Natural killer cell (primary cell): ENCODE measurements at regions not wholly inside any gene's neighbourhood (a gene's known extent, or its start where the extent isn't known, plus 50 kb on each side); places are given as distances from the start of the nearest gene placed in this dataset.

Experiments
- ATAC-seq, 3 donors: fragments of 150-1000 bp in 2 of 3; fragments of 200-7000 bp in 1 of 3; cut with Tn5 transposase; 1 replicate in 1 of 3; 2 replicates in 2 of 3; pipeline ENCODE4 v1.10.0; 2021; ENCODE audit warnings: mild to moderate bottlenecking in 2 of 3, moderate library complexity in 2 of 3
- DNase-seq, 2 donors: peaks; one replicate each; pipeline versions ENCODE4 v3.0.0 to v3.0.0-alpha.2; 2013 to 2021; ENCODE audit warnings: mixed read lengths in 1 of 2
- H3K27ac ChIP-seq: one replicate; pipeline ENCODE4 v1.5.1; 2013; ENCODE audit warnings: mild to moderate bottlenecking, low read length
- H3K27me3 ChIP-seq: one replicate; pipeline ENCODE4 v1.6.1; 2013; ENCODE audit warnings: low read length; ENCODE audit not compliant: control insufficient read depth, insufficient read depth
- H3K36me3 ChIP-seq: one replicate; pipeline ENCODE4 v1.6.1; 2013; ENCODE audit warnings: low read length; ENCODE audit not compliant: control insufficient read depth, insufficient read depth
- H3K4me1 ChIP-seq: one replicate; pipeline ENCODE4 v1.6.1; 2013; ENCODE audit warnings: low read length; ENCODE audit not compliant: control insufficient read depth, insufficient read depth
- H3K4me3 ChIP-seq: one replicate; pipeline ENCODE4 v1.5.1; 2013; ENCODE audit warnings: low read length
- H3K9me3 ChIP-seq: one replicate; pipeline ENCODE4 v1.6.1; 2013; ENCODE audit warnings: low read length; ENCODE audit not compliant: control insufficient read depth, insufficient read depth
- H3K27ac Mint-ChIP-seq, 2 donors: one replicate each; pipeline ENCODE4 v1.8.0; 2022; ENCODE audit warnings: mild to moderate bottlenecking in 2 of 2, mixed read lengths in 2 of 2, moderate library complexity in 1 of 2
- H3K27me3 Mint-ChIP-seq, 2 donors: one replicate each; pipeline ENCODE4 v1.8.0; 2022; ENCODE audit warnings: low read depth in 2 of 2, mixed read lengths in 2 of 2
- H3K36me3 Mint-ChIP-seq: one replicate; pipeline ENCODE4 v1.8.0; 2022; ENCODE audit warnings: mixed read lengths
- H3K4me1 Mint-ChIP-seq, 2 donors: one replicate each; pipeline ENCODE4 v1.8.0; 2022; ENCODE audit warnings: mixed read lengths in 2 of 2
- H3K4me3 Mint-ChIP-seq: one replicate; pipeline ENCODE4 v1.8.0; 2022; ENCODE audit warnings: mild to moderate bottlenecking, moderate library complexity, mixed read lengths
- H3K9me3 Mint-ChIP-seq, 2 donors: one replicate each; pipeline ENCODE4 v1.8.0; 2022; ENCODE audit warnings: mixed read lengths in 2 of 2
- WGBS: methylation state at CpG from one replicate; pipeline ENCODE4 v1.1.7; 2013; ENCODE audit warnings: missing lambda C conversion rate; ENCODE audit not compliant: insufficient coverage; 5-methylcytosine and 5-hydroxymethylcytosine counted together
- intact Hi-C: fragments of 100-400 bp; cut with micrococcal nuclease; formaldehyde crosslinking; loops from one replicate; pipeline ENCODE4 v1.14.2; 2022
- TF ChIP-seq, protein P1 (sequence below): fragments of 200-600 bp; IDR thresholded peaks from one replicate; pipeline ENCODE4 v1.8.0; 2022; ENCODE audit warnings: antibody characterized with exemption

DNA sequence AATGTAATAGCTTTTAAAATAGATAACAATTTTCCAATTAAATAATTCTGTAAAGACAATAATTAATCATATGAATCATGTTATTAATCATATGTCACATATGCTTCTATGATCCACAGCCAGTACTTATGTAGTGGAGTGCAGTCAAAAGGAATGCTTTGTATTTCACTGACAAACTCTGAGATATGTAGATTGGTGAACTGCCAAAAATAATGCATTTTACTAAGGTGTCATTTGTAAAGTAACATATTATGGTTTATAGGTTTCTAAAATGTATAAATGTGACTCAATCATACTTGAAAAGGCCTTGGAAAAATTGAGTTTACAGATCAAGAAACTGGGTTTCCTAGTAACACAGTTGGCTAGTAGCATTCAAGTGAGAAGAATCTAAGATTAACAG is 93.8 kb upstream of the KCNH7 start:
- ATAC-seq (no peak), DNase-seq (no peak)
- Histone ChIP-seq H3K9me3 (no peaks in the 10 kb centered on the region), H3K36me3 (no peaks in the 10 kb centered on the region), H3K27ac (no peak overlapping the region), H3K27me3 (no peaks in the 10 kb centered on the region), H3K4me1 (no peaks in the 10 kb centered on the region), H3K4me3 (no peak overlapping the region)
- TF ChIP-seq, protein P1, sequence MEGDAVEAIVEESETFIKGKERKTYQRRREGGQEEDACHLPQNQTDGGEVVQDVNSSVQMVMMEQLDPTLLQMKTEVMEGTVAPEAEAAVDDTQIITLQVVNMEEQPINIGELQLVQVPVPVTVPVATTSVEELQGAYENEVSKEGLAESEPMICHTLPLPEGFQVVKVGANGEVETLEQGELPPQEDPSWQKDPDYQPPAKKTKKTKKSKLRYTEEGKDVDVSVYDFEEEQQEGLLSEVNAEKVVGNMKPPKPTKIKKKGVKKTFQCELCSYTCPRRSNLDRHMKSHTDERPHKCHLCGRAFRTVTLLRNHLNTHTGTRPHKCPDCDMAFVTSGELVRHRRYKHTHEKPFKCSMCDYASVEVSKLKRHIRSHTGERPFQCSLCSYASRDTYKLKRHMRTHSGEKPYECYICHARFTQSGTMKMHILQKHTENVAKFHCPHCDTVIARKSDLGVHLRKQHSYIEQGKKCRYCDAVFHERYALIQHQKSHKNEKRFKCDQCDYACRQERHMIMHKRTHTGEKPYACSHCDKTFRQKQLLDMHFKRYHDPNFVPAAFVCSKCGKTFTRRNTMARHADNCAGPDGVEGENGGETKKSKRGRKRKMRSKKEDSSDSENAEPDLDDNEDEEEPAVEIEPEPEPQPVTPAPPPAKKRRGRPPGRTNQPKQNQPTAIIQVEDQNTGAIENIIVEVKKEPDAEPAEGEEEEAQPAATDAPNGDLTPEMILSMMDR, result no peak
- Mint-ChIP-seq H3K36me3 (no peaks in the 10 kb centered on the region), H3K4me1 (no peaks in the 10 kb centered on the region), H3K27ac (no peak overlapping the region), H3K27me3 (no peaks in the 10 kb centered on the region), H3K9me3 (peaks cover 6 to 10% of the 10 kb centered on the region in 2 donors), H3K4me3 (no peak overlapping the region)
- intact Hi-C loops, result no loop called here

DNA sequence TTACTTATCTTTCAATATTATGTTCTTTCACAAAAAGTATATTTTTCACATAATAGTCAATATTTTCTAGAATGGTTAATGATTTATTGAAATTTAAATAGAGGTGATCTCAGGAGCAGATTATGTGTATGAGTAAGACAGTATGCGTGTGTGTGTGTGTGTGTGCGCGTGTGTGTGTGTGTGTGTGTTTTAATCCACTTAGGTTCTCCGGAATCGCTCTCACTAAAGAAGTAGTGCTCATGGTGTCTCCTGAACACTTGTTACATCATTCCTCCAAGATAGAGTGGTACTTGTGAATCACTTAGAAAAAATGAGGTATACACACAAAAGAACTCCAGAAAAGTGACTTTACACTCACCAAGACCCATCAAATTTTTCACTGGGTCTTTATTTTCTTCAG is 91.0 kb upstream of the KCNH7 start:
- TF ChIP-seq, protein P1, result no peak
- no peaks in the 10 kb centered on the region for H3K27me3 ChIP-seq
- H3K4me1 Mint-ChIP-seq, result no peaks in the 10 kb centered on the region
- DNase-seq (no peak), ATAC-seq (no peak)
- 64% methylated on average over 3 of the region's 5 CpGs for WGBS
- no peak overlapping the region for H3K4me3 ChIP-seq
- H3K9me3 ChIP-seq, result no peaks in the 10 kb centered on the region
- no peak overlapping the region for H3K27ac Mint-ChIP-seq
- H3K36me3 Mint-ChIP-seq, result no peaks in the 10 kb centered on the region
- no peaks in the 10 kb centered on the region for H3K4me1 ChIP-seq
- no peak overlapping the region for H3K4me3 Mint-ChIP-seq
- peaks cover 10% of the 10 kb centered on the region in 2 donors for H3K9me3 Mint-ChIP-seq
- H3K27me3 Mint-ChIP-seq, result no peaks in the 10 kb centered on the region
- H3K36me3 ChIP-seq, result no peaks in the 10 kb centered on the region
- no peak overlapping the region for H3K27ac ChIP-seq
- intact Hi-C loops, result no loop called here

DNA sequence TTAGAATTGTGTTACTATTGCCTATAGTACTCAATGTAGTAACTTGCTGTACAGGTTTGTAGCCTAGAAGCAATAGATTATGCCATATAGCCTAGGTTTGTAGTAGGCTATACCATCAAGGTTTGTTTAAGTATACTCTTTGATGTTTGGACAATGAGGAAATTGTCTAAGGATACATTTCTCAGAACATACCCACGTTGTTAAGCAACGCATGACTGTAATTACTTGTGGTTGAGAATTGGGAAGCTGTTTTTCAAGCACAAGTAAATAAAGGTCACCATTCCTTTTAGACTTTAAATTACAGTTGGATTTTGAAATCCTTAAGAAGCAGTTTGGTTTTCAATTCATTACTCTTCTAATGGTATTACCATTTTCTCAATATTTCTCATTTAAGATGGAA is 89.8 kb upstream of the KCNH7 start:
- H3K36me3 Mint-ChIP-seq, result no peaks in the 10 kb centered on the region

DNA sequence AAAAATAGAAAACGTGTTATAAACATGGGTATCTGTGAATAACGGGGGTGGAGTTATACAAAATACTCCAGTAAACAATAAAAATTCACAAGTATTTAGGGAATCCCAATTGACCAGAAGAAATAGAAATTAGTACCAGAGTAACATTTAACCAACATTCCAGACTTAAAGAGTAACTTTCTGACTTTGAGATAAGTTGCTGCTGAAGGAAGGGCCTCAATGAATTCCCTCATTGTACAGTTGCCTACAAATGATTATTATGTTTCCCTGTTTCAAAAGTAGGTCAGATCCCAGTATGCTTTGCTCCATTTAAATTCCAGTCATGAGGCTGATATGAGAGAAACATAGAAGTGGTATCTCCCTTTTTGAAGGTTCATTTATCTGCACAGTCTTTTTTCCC is 88.3 kb upstream of the KCNH7 start:
- H3K27me3 Mint-ChIP-seq, result no peaks in the 10 kb centered on the region
- H3K27ac Mint-ChIP-seq, result no peak overlapping the region
- no peaks in the 10 kb centered on the region for H3K36me3 Mint-ChIP-seq
- Histone ChIP-seq H3K4me3 (no peak overlapping the region), H3K27me3 (no peaks in the 10 kb centered on the region), H3K9me3 (no peaks in the 10 kb centered on the region), H3K36me3 (no peaks in the 10 kb centered on the region), H3K27ac (no peak overlapping the region), H3K4me1 (no peaks in the 10 kb centered on the region)
- H3K4me3 Mint-ChIP-seq, result no peak overlapping the region
- TF ChIP-seq, protein P1, result no peak
- DNase-seq, result no peak
- H3K4me1 Mint-ChIP-seq, result no peaks in the 10 kb centered on the region
- intact Hi-C loops, result no loop called here
- WGBS, result no CpG with 5 or more reads among the region's 2 CpGs
- ATAC-seq, result no peak
- H3K9me3 Mint-ChIP-seq, result peaks cover 10 to 12% of the 10 kb centered on the region in 2 donors

More for the DNA sequence above, 89.8 kb upstream of the KCNH7 start:
- no peaks in the 10 kb centered on the region for H3K4me1 Mint-ChIP-seq
- Histone ChIP-seq H3K36me3 (no peaks in the 10 kb centered on the region), H3K27ac (no peak overlapping the region), H3K27me3 (no peaks in the 10 kb centered on the region), H3K4me3 (no peak overlapping the region), H3K9me3 (no peaks in the 10 kb centered on the region), H3K4me1 (no peaks in the 10 kb centered on the region)
- no peak overlapping the region for H3K4me3 Mint-ChIP-seq
- DNase-seq (no peak), ATAC-seq (no peak)
- no peak overlapping the region for H3K27ac Mint-ChIP-seq
- TF ChIP-seq, protein P1, result no peak
- intact Hi-C loops, result no loop called here
- peaks cover 7 to 11% of the 10 kb centered on the region in 2 donors for H3K9me3 Mint-ChIP-seq
- no peaks in the 10 kb centered on the region for H3K27me3 Mint-ChIP-seq
- no CpG with 5 or more reads among the region's 2 CpGs for WGBS
